BJ (cell line): ENCODE measurements at regions not wholly inside any gene's neighbourhood (a gene's known extent, or its start where the extent isn't known, plus 50 kb on each side); places are given as distances from the start of the nearest gene placed in this dataset.

ENCODE experiments used
- CTCF ChIA-PET: fragments of 350-600 bp; formaldehyde crosslinking; extraction: SDS; loops from one replicate; lab custom pipeline; 2021; ENCODE audit warnings: antibody characterized with exemption, inconsistent platforms; lab: Yijun Ruan, JAX
- POLR2A ChIA-PET: fragments of 300-600 bp; sonication (Branson Sonifier 250); formaldehyde crosslinking; extraction: SDS; loops from one replicate; lab custom pipeline; 2021; ENCODE audit warnings: antibody characterized with exemption; lab: Charles Lee
- DNase-seq: peaks from one replicate; pipeline ENCODE4 v3.0.0-alpha.2; 2011; ENCODE audit warnings: low read depth
- H3K27me3 ChIP-seq: 2 replicates; pipeline ENCODE4 v1.6.0; 2011; ENCODE audit warnings: low read length; ENCODE audit not compliant: control insufficient read depth, insufficient read depth
- H3K36me3 ChIP-seq: 2 replicates; pipeline ENCODE4 v1.5.1; 2011; ENCODE audit warnings: low read length; ENCODE audit not compliant: control insufficient read depth, insufficient read depth
- H3K4me3 ChIP-seq: 2 replicates; pipeline ENCODE4 v1.5.1; 2011; ENCODE audit warnings: low read depth, mild to moderate bottlenecking, control low read depth, low read length
- CTCF ChIP-seq: IDR thresholded peaks from 2 replicates; pipeline ENCODE4 v1.5.1; 2011; ENCODE audit warnings: low read depth, mild to moderate bottlenecking, control low read depth, inconsistent platforms, low read length, moderate library complexity; ENCODE audit not compliant: insufficient read depth

GRCh38 chrX:111020283-111020682 is 75.7 kb upstream of the PAK3 start:
- POLR2A ChIA-PET: no interaction called here

DNA sequence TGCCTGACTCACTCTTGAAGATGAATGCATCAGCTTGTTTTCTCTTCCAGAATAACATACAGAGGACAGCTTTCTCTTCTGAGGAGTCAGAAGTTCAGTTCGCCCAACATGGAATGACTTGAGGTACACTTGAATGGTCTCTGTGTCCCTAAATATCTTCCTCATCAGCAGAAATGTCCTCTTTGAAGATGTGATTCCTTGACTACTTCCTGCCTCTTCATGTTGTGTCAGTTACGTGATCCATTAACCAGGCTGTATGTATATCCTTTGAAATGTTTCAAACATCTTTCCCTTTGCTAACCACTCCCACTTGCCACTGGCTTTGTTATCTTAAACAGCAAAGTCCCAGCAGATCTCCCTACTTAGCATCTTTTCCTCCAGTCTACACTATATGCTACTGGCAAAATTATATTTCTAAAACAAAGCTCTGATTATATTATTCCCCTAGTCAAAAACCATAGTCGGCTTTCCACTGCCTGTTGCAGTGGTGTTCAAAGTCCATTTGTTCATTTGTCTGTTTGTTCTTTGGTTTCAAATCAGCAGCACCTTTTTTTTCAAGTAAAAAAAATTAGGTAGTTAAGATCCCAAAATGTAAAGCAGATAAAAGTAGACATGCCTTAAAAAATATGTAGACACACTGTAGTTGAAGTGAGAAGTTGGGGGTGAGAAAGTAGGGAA is 82.1 kb upstream of the PAK3 start:
- POLR2A ChIA-PET: no interaction called here
- H3K27me3 ChIP-seq: no peaks in the 10 kb centered on the region
- no peaks in the 10 kb centered on the region for H3K36me3 ChIP-seq
- no peak for DNase-seq
- no peak for TF ChIP-seq CTCF
- CTCF ChIA-PET: no interaction called here
- no peak overlapping the region for H3K4me3 ChIP-seq

More at GRCh38 chrX:111020283-111020682, 75.7 kb upstream of the PAK3 start:
- no peak for TF ChIP-seq CTCF
- CTCF ChIA-PET: no interaction called here
- Histone ChIP-seq H3K27me3 (no peaks in the 10 kb centered on the region), H3K4me3 (no peak overlapping the region), H3K36me3 (no peaks in the 10 kb centered on the region)
- DNase-seq: no peak

GRCh38 chrX:111010111-111010510 is 85.9 kb upstream of the PAK3 start:
- POLR2A ChIA-PET: no interaction called here
- DNase-seq: no peak
- Histone ChIP-seq H3K4me3 (no peak overlapping the region), H3K27me3 (no peaks in the 10 kb centered on the region), H3K36me3 (no peaks in the 10 kb centered on the region)
- no peak for TF ChIP-seq CTCF
- CTCF ChIA-PET: no interaction called here

- ChIA-PET CTCF (no interaction called here), POLR2A (no interaction called here)
- Histone ChIP-seq H3K36me3 (no peaks in the 10 kb centered on the region), H3K4me3 (no peak overlapping the region), H3K27me3 (no peaks in the 10 kb centered on the region)
- no peak for DNase-seq
- TF ChIP-seq CTCF: no peak
Measured at GRCh38 chrX:111009256-111009655, 86.7 kb upstream of the PAK3 start.

- Histone ChIP-seq H3K27me3 (no peaks in the 10 kb centered on the region), H3K4me3 (no peak overlapping the region), H3K36me3 (no peaks in the 10 kb centered on the region)
- DNase-seq: no peak
- TF ChIP-seq CTCF: no peak
- ChIA-PET CTCF (no interaction called here), POLR2A (no interaction called here)
Measured at GRCh38 chrX:111008126-111008525, 87.9 kb upstream of the PAK3 start.
